Right lobe of liver (tissue), 6 donors: ENCODE measurements at regions not wholly inside any gene's neighbourhood (a gene's known extent, or its start where the extent isn't known, plus 50 kb on each side); places are given as distances from the start of the nearest gene placed in this dataset.

Source experiments
- ATAC-seq, 4 donors: fragments of 200-7000 bp; cut with Tn5 transposase; one replicate each; pipeline ENCODE4 v1.9.1; 2020; ENCODE audit warnings: mild to moderate bottlenecking in 4 of 4, moderate library complexity in 4 of 4
- DNase-seq, 3 donors: peaks; one replicate each; pipeline ENCODE4 v3.0.0-alpha.2; 2020
- H3K27ac ChIP-seq, 3 donors: fragments of 200-600 bp; one replicate each; pipeline ENCODE4 v1.8.0; 2022
- H3K27me3 ChIP-seq, 2 donors: fragments of 200-600 bp; one replicate each; pipeline ENCODE4 v1.8.0; 2022
- H3K36me3 ChIP-seq, 4 donors: fragments of 200-600 bp; sonication (generic) in 1 of 4; one replicate each; pipeline versions ENCODE4 v1.5.1 to v1.8.0; 2017 to 2022; ENCODE audit warnings: control low read depth in 1 of 4
- H3K4me1 ChIP-seq, 4 donors: fragments of 200-600 bp; sonication (generic) in 1 of 4; one replicate each; pipeline versions ENCODE4 v1.5.1 to v1.8.0; 2017 to 2022; ENCODE audit warnings: control low read depth in 1 of 4
- H3K4me3 ChIP-seq, 3 donors: fragments of 200-600 bp; one replicate each; pipeline ENCODE4 v1.8.0; 2022
- H3K9me3 ChIP-seq, 4 donors: fragments of 200-600 bp; sonication (generic) in 1 of 4; one replicate each; pipeline versions ENCODE4 v1.5.1 to v1.8.0; 2017 to 2022; ENCODE audit warnings: control low read depth in 1 of 4
- CTCF ChIP-seq, 4 donors: fragments of 200-600 bp in 3 of 4; fragments of 450-650 bp in 1 of 4; IDR thresholded peaks; one replicate each; pipeline versions ENCODE4 v1.5.1 to v1.8.0; 2016 to 2022; ENCODE audit warnings: antibody characterized with exemption in 4 of 4, mild to moderate bottlenecking in 2 of 4
- POLR2A ChIP-seq: fragments of 450-650 bp; IDR thresholded peaks from one replicate; pipeline ENCODE4 v1.6.1; 2017; ENCODE audit warnings: antibody characterized with exemption, mild to moderate bottlenecking
- WGBS: methylation state at CpG from one replicate; pipeline ENCODE4 v1.1.6; 2018; ENCODE audit warnings: low coverage, low lambda C conversion rate; ENCODE audit not compliant: insufficient coverage; ENCODE audit errors: missing lambda C conversion rate; 5-methylcytosine and 5-hydroxymethylcytosine counted together
- intact Hi-C, 2 donors: fragments of 100-400 bp; cut with DNase I; formaldehyde crosslinking; loops; one replicate each; pipeline versions ENCODE4 v1.11.2 to v1.14.1; 2022
- donor health status: DM: no; HTN: yes; CAD: no.
- donor health status: DM: no; HTN: no; CAD: no.
- donor health status: DM: no; HTN: no; CAD: no.
- donor health status: DM: no; HTN: yes; CAD: no.
- donor health status: DM: no; HTN: yes; CAD: no.

GRCh38 chr9:20032413-20033006 is 243.7 kb upstream of the SLC24A2 start:
- H3K27ac ChIP-seq: no peak overlapping the region
- no peak overlapping the region for H3K4me3 ChIP-seq
- intact Hi-C loops: no loop called here
- DNase-seq (no peak), ATAC-seq (no peak)
- H3K36me3 ChIP-seq: no peaks in the 10 kb centered on the region
- 67% methylated on average over 8 of the region's 8 CpGs for WGBS
- H3K4me1 ChIP-seq: no peaks in the 10 kb centered on the region
- TF ChIP-seq CTCF (IDR thresholded peaks at IDR 0.05) (no peak), POLR2A (no peak)
- H3K9me3 ChIP-seq: no peaks in the 10 kb centered on the region
- H3K27me3 ChIP-seq: no peaks in the 10 kb centered on the region

- no peaks in the 10 kb centered on the region for H3K27me3 ChIP-seq
- no peak for ATAC-seq
- intact Hi-C loops: no loop called here
- DNase-seq: no peak
- 30% methylated on average over 6 of the region's 6 CpGs for WGBS
- no peaks in the 10 kb centered on the region for H3K9me3 ChIP-seq
- TF ChIP-seq POLR2A: no peak
- TF ChIP-seq CTCF (IDR thresholded peaks at IDR 0.05): no peak
- H3K36me3 ChIP-seq: no peaks in the 10 kb centered on the region
- H3K4me1 ChIP-seq: no peaks in the 10 kb centered on the region
- no peak overlapping the region for H3K4me3 ChIP-seq
- H3K27ac ChIP-seq: no peak overlapping the region
These were observed 243.0 kb upstream of the SLC24A2 start for GRCh38 chr9:20031836-20032235.

- H3K9me3 ChIP-seq: no peaks in the 10 kb centered on the region
- no peak overlapping the region for H3K27ac ChIP-seq
- no peak overlapping the region for H3K4me3 ChIP-seq
- ATAC-seq (no peak), DNase-seq (no peak)
- no peaks in the 10 kb centered on the region for H3K4me1 ChIP-seq
- intact Hi-C loops: no loop called here
- TF ChIP-seq CTCF (IDR thresholded peaks at IDR 0.05) (no peak), POLR2A (no peak)
- H3K36me3 ChIP-seq: no peaks in the 10 kb centered on the region
- H3K27me3 ChIP-seq: no peaks in the 10 kb centered on the region
- 85% methylated on average over 2 of the region's 2 CpGs for WGBS
These were observed 241.8 kb upstream of the SLC24A2 start for GRCh38 chr9:20030671-20031070.

- no peak overlapping the region for H3K4me3 ChIP-seq
- ATAC-seq (no peak), DNase-seq (no peak)
- no peaks in the 10 kb centered on the region for H3K27me3 ChIP-seq
- WGBS: 79% methylated on average over 4 of the region's 4 CpGs
- H3K36me3 ChIP-seq: no peaks in the 10 kb centered on the region
- intact Hi-C loops: no loop called here
- TF ChIP-seq CTCF (IDR thresholded peaks at IDR 0.05): no peak
- TF ChIP-seq POLR2A: no peak
- no peaks in the 10 kb centered on the region for H3K9me3 ChIP-seq
- no peak overlapping the region for H3K27ac ChIP-seq
- H3K4me1 ChIP-seq: no peaks in the 10 kb centered on the region
These were observed 241.4 kb upstream of the SLC24A2 start for GRCh38 chr9:20030221-20030620.

GRCh38 chr9:20028849-20029231 is 240.0 kb upstream of the SLC24A2 start:
- H3K36me3 ChIP-seq: no peaks in the 10 kb centered on the region
- intact Hi-C loops: no loop called here
- no peak for TF ChIP-seq CTCF (IDR thresholded peaks at IDR 0.05)
- TF ChIP-seq POLR2A: no peak
- no peak for DNase-seq
- no peak overlapping the region for H3K27ac ChIP-seq
- 22% methylated on average over 5 of the region's 5 CpGs for WGBS
- no peak overlapping the region for H3K4me3 ChIP-seq
- H3K27me3 ChIP-seq: no peaks in the 10 kb centered on the region
- no peaks in the 10 kb centered on the region for H3K4me1 ChIP-seq
- no peak for ATAC-seq
- no peaks in the 10 kb centered on the region for H3K9me3 ChIP-seq
